ENCODE measurements at regions not wholly inside any gene's neighbourhood (a gene's known extent, or its start where the extent isn't known, plus 50 kb on each side); places are given as distances from the start of the nearest gene placed in this dataset.
"Not testable (repeated sequence)": the region's sequence is repeated elsewhere in the genome, so short reads cannot be mapped to it uniquely, and the experiment has no call there.

- Mint-ChIP-seq H3K9me3 (ENCODE audit: unreplicated experiment) (peaks cover 3% of the 10 kb centered on the region), H3K27ac (ENCODE audit: unreplicated experiment) (no peak overlapping the region), H3K4me3 (ENCODE audit: unreplicated experiment) (no peak overlapping the region), H3K36me3 (ENCODE audit: unreplicated experiment) (no peaks in the 10 kb centered on the region), H3K27me3 (ENCODE audit: unreplicated experiment) (no peaks in the 10 kb centered on the region), H3K4me1 (ENCODE audit: low read depth, unreplicated experiment) (peaks cover 2% of the 10 kb centered on the region)
- DNase-seq: no peak
- TF ChIP-seq CTCF (IDR thresholded peaks at IDR 0.05; ENCODE audit: partially characterized antibody, unreplicated experiment): no peak
Measured at GRCh38 chr10:33031171-33031570, 73.1 kb upstream of the ITGB1 start.

- not testable (repeated sequence) for DNase-seq; H3K4me3 Mint-ChIP-seq (ENCODE audit: unreplicated experiment); H3K4me1 Mint-ChIP-seq (ENCODE audit: low read depth, unreplicated experiment); H3K9me3 Mint-ChIP-seq (ENCODE audit: unreplicated experiment); H3K27me3 Mint-ChIP-seq (ENCODE audit: unreplicated experiment); H3K36me3 Mint-ChIP-seq (ENCODE audit: unreplicated experiment); H3K27ac Mint-ChIP-seq (ENCODE audit: unreplicated experiment)
Measured at GRCh38 chr10:33028515-33028914, 70.5 kb upstream of the ITGB1 start.

- Mint-ChIP-seq H3K27me3 (ENCODE audit: unreplicated experiment) (no peaks in the 10 kb centered on the region), H3K4me1 (ENCODE audit: low read depth, unreplicated experiment) (peaks cover 4% of the 10 kb centered on the region), H3K27ac (ENCODE audit: unreplicated experiment) (no peak overlapping the region), H3K36me3 (ENCODE audit: unreplicated experiment) (no peaks in the 10 kb centered on the region), H3K4me3 (ENCODE audit: unreplicated experiment) (no peak overlapping the region), H3K9me3 (ENCODE audit: unreplicated experiment) (peaks cover 2% of the 10 kb centered on the region)
- no peak for TF ChIP-seq CTCF (IDR thresholded peaks at IDR 0.05; ENCODE audit: partially characterized antibody, unreplicated experiment)
- no peak for DNase-seq
Measured at GRCh38 chr10:33027088-33027487, 69.1 kb upstream of the ITGB1 start.

- H3K4me1 Mint-ChIP-seq (ENCODE audit: low read depth, unreplicated experiment): peaks cover 4% of the 10 kb centered on the region
- no peaks in the 10 kb centered on the region for H3K9me3 Mint-ChIP-seq (ENCODE audit: unreplicated experiment)
- TF ChIP-seq CTCF (IDR thresholded peaks at IDR 0.05; ENCODE audit: partially characterized antibody, unreplicated experiment): no peak
- H3K36me3 Mint-ChIP-seq (ENCODE audit: unreplicated experiment): no peaks in the 10 kb centered on the region
- no peak overlapping the region for H3K27ac Mint-ChIP-seq (ENCODE audit: unreplicated experiment)
- H3K27me3 Mint-ChIP-seq (ENCODE audit: unreplicated experiment): no peaks in the 10 kb centered on the region
- no peak overlapping the region for H3K4me3 Mint-ChIP-seq (ENCODE audit: unreplicated experiment)
- no peak for DNase-seq
Measured at GRCh38 chr10:33026422-33026821, 68.4 kb upstream of the ITGB1 start.

- TF ChIP-seq CTCF (IDR thresholded peaks at IDR 0.05; ENCODE audit: partially characterized antibody, unreplicated experiment): no peak
- Mint-ChIP-seq H3K27ac (ENCODE audit: unreplicated experiment) (no peak overlapping the region), H3K4me1 (ENCODE audit: low read depth, unreplicated experiment) (peaks cover 4% of the 10 kb centered on the region), H3K9me3 (ENCODE audit: unreplicated experiment) (no peaks in the 10 kb centered on the region), H3K27me3 (ENCODE audit: unreplicated experiment) (no peaks in the 10 kb centered on the region), H3K36me3 (ENCODE audit: unreplicated experiment) (no peaks in the 10 kb centered on the region), H3K4me3 (ENCODE audit: unreplicated experiment) (no peak overlapping the region)
- no peak for DNase-seq
Measured at GRCh38 chr10:33025910-33026309, 67.9 kb upstream of the ITGB1 start.

GRCh38 chr10:33025039-33025438 lies 67.0 kb upstream of the ITGB1 start:
- no peak for TF ChIP-seq CTCF (IDR thresholded peaks at IDR 0.05; ENCODE audit: partially characterized antibody, unreplicated experiment)
- H3K27me3 Mint-ChIP-seq (ENCODE audit: unreplicated experiment): no peaks in the 10 kb centered on the region
- H3K36me3 Mint-ChIP-seq (ENCODE audit: unreplicated experiment): no peaks in the 10 kb centered on the region
- H3K27ac Mint-ChIP-seq (ENCODE audit: unreplicated experiment): no peak overlapping the region
- no peaks in the 10 kb centered on the region for H3K9me3 Mint-ChIP-seq (ENCODE audit: unreplicated experiment)
- DNase-seq: no peak
- peaks cover 4% of the 10 kb centered on the region for H3K4me1 Mint-ChIP-seq (ENCODE audit: low read depth, unreplicated experiment)
- no peak overlapping the region for H3K4me3 Mint-ChIP-seq (ENCODE audit: unreplicated experiment)
